Adrenal gland (tissue), 9 donors: ENCODE measurements at regions not wholly inside any gene's neighbourhood (a gene's known extent, or its start where the extent isn't known, plus 50 kb on each side); places are given as distances from the start of the nearest gene placed in this dataset.

Source experiments
- DNase-seq, 7 donors: peaks; one replicate each; pipeline ENCODE4 v3.0.0-alpha.2; 2019 to 2020
- H3K27ac ChIP-seq, 5 donors: fragments of 200-600 bp; sonication (generic) in 4 of 5; 1 replicate in 3 of 5; 2 replicates in 2 of 5; pipeline versions ENCODE4 v1.5.1 to v1.8.0; 2016 to 2020; ENCODE audit warnings: mild to moderate bottlenecking in 1 of 5
- H3K27me3 ChIP-seq: fragments of 200-600 bp; 2 replicates; pipeline ENCODE4 v1.8.0; 2021
- H3K36me3 ChIP-seq, 2 donors: fragments of 200-600 bp; replicated peaks in 1 of 2; 1 replicate in 1 of 2; 2 replicates in 1 of 2; pipeline versions ENCODE4 v1.5.1 to v1.8.0; 2018 to 2022
- H3K4me1 ChIP-seq, 2 donors: fragments of 200-600 bp; replicated peaks in 1 of 2; 1 replicate in 1 of 2; 2 replicates in 1 of 2; pipeline versions ENCODE4 v1.5.1 to v1.8.0; 2018 to 2021
- H3K4me3 ChIP-seq, 4 donors: fragments of 200-600 bp; sonication (generic) in 3 of 4; one replicate each; pipeline ENCODE4 v1.5.1; 2016 to 2018
- H3K9me3 ChIP-seq, 3 donors: fragments of 200-600 bp; sonication (generic) in 1 of 3; replicated peaks in 1 of 3; 1 replicate in 2 of 3; 2 replicates in 1 of 3; pipeline versions ENCODE4 v1.5.1 to v1.8.0; 2016 to 2021
- CTCF ChIP-seq, 6 experiments: fragments of 450-650 bp in 4 of 6; fragments of 200-600 bp in 2 of 6; sonication (generic) in 1 of 6; IDR thresholded peaks; 1 replicate in 5 of 6; 2 replicates in 1 of 6; pipeline versions ENCODE4 v1.5.1 to v1.8.0; 2016 to 2021; ENCODE audit warnings: antibody characterized with exemption in 6 of 6, mild to moderate bottlenecking in 2 of 6, moderate library complexity in 1 of 6
- POLR2A ChIP-seq, 2 donors: fragments of 450-650 bp; IDR thresholded peaks; one replicate each; pipeline ENCODE4 v1.6.1; 2017; ENCODE audit warnings: antibody characterized with exemption in 2 of 2, mild to moderate bottlenecking in 2 of 2, moderate library complexity in 1 of 2
- WGBS, 4 donors: extraction: QIAGEN DNeasy Blood & Tissue Kit in 2 of 4; methylation state at CpG; one replicate each; pipeline versions ENCODE4 v1.1.5 to v1.1.7; 2013 to 2017; 5-methylcytosine and 5-hydroxymethylcytosine counted together
- intact Hi-C, 2 donors: fragments of 100-400 bp; cut with DNase I; formaldehyde crosslinking; loops; one replicate each; pipeline versions ENCODE4 v1.14.1 to v1.15.0; 2022 to 2023
- donor health status: healthy with polysubstance abuse.
- donor health status: Bipolar disorder and iron deficiency.
- donor health status: DM: yes; HTN: yes; CAD: no.
- donor health status: DM: no; HTN: no; CAD: no.
- donor health status: DM: no; HTN: no; CAD: no.

- intact Hi-C loops = no loop called here
- Histone ChIP-seq H3K4me3 (no peak overlapping the region), H3K4me1 (no peaks in the 10 kb centered on the region), H3K27me3 (no peaks in the 10 kb centered on the region), H3K36me3 (no peaks in the 10 kb centered on the region), H3K9me3 (no peaks in the 10 kb centered on the region), H3K27ac (no peak overlapping the region)
- no peak for TF ChIP-seq CTCF (IDR thresholded peaks at IDR 0.05)
- 66 to 78% (median 74%) methylated on average over 2 of the region's 2 CpGs for WGBS, 4 donors
- no peak for DNase-seq
Observed at GRCh38 chr5:118696076-118696475, 292.3 kb downstream of the DTWD2 start.

- WGBS, 4 donors = 53 to 67% (median 56%) methylated on average over 1 to 4 of the region's 4 CpGs; no CpG with 5 or more reads in 1 of the 4 donors
- H3K27me3 ChIP-seq = no peaks in the 10 kb centered on the region
- no peak for DNase-seq
Observed at GRCh38 chr5:118692811-118693342, 295.5 kb downstream of the DTWD2 start.

GRCh38 chr5:118687661-118688621 is 300.4 kb downstream of the DTWD2 start:
- H3K27ac ChIP-seq = no peak overlapping the region
- intact Hi-C loops = no loop called here
- H3K36me3 ChIP-seq = no peaks in the 10 kb centered on the region
- no peaks in the 10 kb centered on the region for H3K27me3 ChIP-seq
- H3K9me3 ChIP-seq = no peaks in the 10 kb centered on the region
- TF ChIP-seq POLR2A (IDR thresholded peaks at IDR 0.05) (no peak), CTCF (IDR thresholded peaks at IDR 0.05) (no peak)
- no peaks in the 10 kb centered on the region for H3K4me1 ChIP-seq
- DNase-seq = no peak
- 66 to 75% (median 73%) methylated on average over 5 of the region's 5 CpGs for WGBS, 4 donors
- no peak overlapping the region for H3K4me3 ChIP-seq

More at GRCh38 chr5:118692811-118693342, 295.5 kb downstream of the DTWD2 start:
- H3K27ac ChIP-seq = no peak overlapping the region
- no peak overlapping the region for H3K4me3 ChIP-seq
- intact Hi-C loops = no loop called here
- H3K9me3 ChIP-seq = no peaks in the 10 kb centered on the region
- no peaks in the 10 kb centered on the region for H3K4me1 ChIP-seq
- no peaks in the 10 kb centered on the region for H3K36me3 ChIP-seq
- TF ChIP-seq CTCF (IDR thresholded peaks at IDR 0.05) = no peak
- TF ChIP-seq POLR2A (IDR thresholded peaks at IDR 0.05) = no peak

GRCh38 chr5:118687100-118687499 is 301.2 kb downstream of the DTWD2 start:
- TF ChIP-seq CTCF (IDR thresholded peaks at IDR 0.05) (no peak), POLR2A (IDR thresholded peaks at IDR 0.05) (no peak)
- Histone ChIP-seq H3K27ac (no peak overlapping the region), H3K9me3 (no peaks in the 10 kb centered on the region), H3K36me3 (no peaks in the 10 kb centered on the region), H3K4me1 (no peaks in the 10 kb centered on the region), H3K4me3 (no peak overlapping the region), H3K27me3 (no peaks in the 10 kb centered on the region)
- DNase-seq = no peak
- WGBS, 4 donors = 64 to 93% (median 80%) methylated on average over 1 of the region's 1 CpG
- intact Hi-C loops = no loop called here
